ENCODE measurements at regions not wholly inside any gene's neighbourhood (a gene's known extent, or its start where the extent isn't known, plus 50 kb on each side); places are given as distances from the start of the nearest gene placed in this dataset.

- ATAC-seq: no peak
- Mint-ChIP-seq H3K27me3 (ENCODE audit: insufficient read depth, low read depth, poor library complexity) (peaks cover 4% of the 10 kb centered on the region), H3K27ac (no peak overlapping the region), H3K4me1 (peaks cover 8% of the 10 kb centered on the region; the same call in 2 of the 3 replicates), H3K36me3 (ENCODE audit: low read depth) (no peaks in the 10 kb centered on the region), H3K4me3 (no peak overlapping the region), H3K9me3 (no peaks in the 10 kb centered on the region)
- H2AFZ ChIP-seq: no peak overlapping the region
- no peaks in the 10 kb centered on the region for H3K79me2 ChIP-seq (replicated peaks; ENCODE audit: insufficient read depth)
- no peak overlapping the region for H3K4me2 ChIP-seq
- no peak overlapping the region for H3K4me3 ChIP-seq
- no peak overlapping the region for H3K27ac ChIP-seq (ENCODE audit: low read depth)
- H3K36me3 ChIP-seq (ENCODE audit: insufficient read depth): no peaks in the 10 kb centered on the region
- peaks cover 3% of the 10 kb centered on the region; the same call in 1 of the 2 replicates for H3K4me1 ChIP-seq (ENCODE audit: insufficient read depth)
- no peaks in the 10 kb centered on the region for H3K9me2 ChIP-seq (ENCODE audit: insufficient read depth)
- DNase-seq (ENCODE audit: low spot score): no peak
- H3F3A ChIP-seq (replicated peaks; ENCODE audit: low read depth): no peaks in the 10 kb centered on the region
- H3K27me3 ChIP-seq (ENCODE audit: insufficient read depth): peaks cover 10% of the 10 kb centered on the region; the same call in 1 of the 2 replicates
- H4K20me1 ChIP-seq (replicated peaks; ENCODE audit: insufficient read depth): no peaks in the 10 kb centered on the region; the same call in 1 of the 2 replicates
- TF ChIP-seq CREB1 (CRISPR knock-in tag; IDR thresholded peaks at IDR 0.05; ENCODE audit: low read depth) (no peak), JUNB (IDR thresholded peaks at IDR 0.05; ENCODE audit: unreplicated experiment) (no peak), POLR2AphosphoS5 (IDR thresholded peaks at IDR 0.05; ENCODE audit: low read depth) (no peak), STAT1 (IDR thresholded peaks at IDR 0.05; ENCODE audit: unreplicated experiment) (no peak), NANOG (IDR thresholded peaks at IDR 0.05; ENCODE audit: borderline replicate concordance) (no peak), EZH2phosphoT487 (IDR thresholded peaks at IDR 0.05; ENCODE audit: unreplicated experiment) (no peak)
- TF ChIP-seq, protein P1, sequence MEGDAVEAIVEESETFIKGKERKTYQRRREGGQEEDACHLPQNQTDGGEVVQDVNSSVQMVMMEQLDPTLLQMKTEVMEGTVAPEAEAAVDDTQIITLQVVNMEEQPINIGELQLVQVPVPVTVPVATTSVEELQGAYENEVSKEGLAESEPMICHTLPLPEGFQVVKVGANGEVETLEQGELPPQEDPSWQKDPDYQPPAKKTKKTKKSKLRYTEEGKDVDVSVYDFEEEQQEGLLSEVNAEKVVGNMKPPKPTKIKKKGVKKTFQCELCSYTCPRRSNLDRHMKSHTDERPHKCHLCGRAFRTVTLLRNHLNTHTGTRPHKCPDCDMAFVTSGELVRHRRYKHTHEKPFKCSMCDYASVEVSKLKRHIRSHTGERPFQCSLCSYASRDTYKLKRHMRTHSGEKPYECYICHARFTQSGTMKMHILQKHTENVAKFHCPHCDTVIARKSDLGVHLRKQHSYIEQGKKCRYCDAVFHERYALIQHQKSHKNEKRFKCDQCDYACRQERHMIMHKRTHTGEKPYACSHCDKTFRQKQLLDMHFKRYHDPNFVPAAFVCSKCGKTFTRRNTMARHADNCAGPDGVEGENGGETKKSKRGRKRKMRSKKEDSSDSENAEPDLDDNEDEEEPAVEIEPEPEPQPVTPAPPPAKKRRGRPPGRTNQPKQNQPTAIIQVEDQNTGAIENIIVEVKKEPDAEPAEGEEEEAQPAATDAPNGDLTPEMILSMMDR (conservative IDR thresholded peaks at IDR 0.05; ENCODE audit: low read depth in 2 of 2): no peak
- TF ChIP-seq, protein P2, sequence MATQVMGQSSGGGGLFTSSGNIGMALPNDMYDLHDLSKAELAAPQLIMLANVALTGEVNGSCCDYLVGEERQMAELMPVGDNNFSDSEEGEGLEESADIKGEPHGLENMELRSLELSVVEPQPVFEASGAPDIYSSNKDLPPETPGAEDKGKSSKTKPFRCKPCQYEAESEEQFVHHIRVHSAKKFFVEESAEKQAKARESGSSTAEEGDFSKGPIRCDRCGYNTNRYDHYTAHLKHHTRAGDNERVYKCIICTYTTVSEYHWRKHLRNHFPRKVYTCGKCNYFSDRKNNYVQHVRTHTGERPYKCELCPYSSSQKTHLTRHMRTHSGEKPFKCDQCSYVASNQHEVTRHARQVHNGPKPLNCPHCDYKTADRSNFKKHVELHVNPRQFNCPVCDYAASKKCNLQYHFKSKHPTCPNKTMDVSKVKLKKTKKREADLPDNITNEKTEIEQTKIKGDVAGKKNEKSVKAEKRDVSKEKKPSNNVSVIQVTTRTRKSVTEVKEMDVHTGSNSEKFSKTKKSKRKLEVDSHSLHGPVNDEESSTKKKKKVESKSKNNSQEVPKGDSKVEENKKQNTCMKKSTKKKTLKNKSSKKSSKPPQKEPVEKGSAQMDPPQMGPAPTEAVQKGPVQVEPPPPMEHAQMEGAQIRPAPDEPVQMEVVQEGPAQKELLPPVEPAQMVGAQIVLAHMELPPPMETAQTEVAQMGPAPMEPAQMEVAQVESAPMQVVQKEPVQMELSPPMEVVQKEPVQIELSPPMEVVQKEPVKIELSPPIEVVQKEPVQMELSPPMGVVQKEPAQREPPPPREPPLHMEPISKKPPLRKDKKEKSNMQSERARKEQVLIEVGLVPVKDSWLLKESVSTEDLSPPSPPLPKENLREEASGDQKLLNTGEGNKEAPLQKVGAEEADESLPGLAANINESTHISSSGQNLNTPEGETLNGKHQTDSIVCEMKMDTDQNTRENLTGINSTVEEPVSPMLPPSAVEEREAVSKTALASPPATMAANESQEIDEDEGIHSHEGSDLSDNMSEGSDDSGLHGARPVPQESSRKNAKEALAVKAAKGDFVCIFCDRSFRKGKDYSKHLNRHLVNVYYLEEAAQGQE (IDR thresholded peaks at IDR 0.05; ENCODE audit: unreplicated experiment): no peak
- TF ChIP-seq, protein P3, sequence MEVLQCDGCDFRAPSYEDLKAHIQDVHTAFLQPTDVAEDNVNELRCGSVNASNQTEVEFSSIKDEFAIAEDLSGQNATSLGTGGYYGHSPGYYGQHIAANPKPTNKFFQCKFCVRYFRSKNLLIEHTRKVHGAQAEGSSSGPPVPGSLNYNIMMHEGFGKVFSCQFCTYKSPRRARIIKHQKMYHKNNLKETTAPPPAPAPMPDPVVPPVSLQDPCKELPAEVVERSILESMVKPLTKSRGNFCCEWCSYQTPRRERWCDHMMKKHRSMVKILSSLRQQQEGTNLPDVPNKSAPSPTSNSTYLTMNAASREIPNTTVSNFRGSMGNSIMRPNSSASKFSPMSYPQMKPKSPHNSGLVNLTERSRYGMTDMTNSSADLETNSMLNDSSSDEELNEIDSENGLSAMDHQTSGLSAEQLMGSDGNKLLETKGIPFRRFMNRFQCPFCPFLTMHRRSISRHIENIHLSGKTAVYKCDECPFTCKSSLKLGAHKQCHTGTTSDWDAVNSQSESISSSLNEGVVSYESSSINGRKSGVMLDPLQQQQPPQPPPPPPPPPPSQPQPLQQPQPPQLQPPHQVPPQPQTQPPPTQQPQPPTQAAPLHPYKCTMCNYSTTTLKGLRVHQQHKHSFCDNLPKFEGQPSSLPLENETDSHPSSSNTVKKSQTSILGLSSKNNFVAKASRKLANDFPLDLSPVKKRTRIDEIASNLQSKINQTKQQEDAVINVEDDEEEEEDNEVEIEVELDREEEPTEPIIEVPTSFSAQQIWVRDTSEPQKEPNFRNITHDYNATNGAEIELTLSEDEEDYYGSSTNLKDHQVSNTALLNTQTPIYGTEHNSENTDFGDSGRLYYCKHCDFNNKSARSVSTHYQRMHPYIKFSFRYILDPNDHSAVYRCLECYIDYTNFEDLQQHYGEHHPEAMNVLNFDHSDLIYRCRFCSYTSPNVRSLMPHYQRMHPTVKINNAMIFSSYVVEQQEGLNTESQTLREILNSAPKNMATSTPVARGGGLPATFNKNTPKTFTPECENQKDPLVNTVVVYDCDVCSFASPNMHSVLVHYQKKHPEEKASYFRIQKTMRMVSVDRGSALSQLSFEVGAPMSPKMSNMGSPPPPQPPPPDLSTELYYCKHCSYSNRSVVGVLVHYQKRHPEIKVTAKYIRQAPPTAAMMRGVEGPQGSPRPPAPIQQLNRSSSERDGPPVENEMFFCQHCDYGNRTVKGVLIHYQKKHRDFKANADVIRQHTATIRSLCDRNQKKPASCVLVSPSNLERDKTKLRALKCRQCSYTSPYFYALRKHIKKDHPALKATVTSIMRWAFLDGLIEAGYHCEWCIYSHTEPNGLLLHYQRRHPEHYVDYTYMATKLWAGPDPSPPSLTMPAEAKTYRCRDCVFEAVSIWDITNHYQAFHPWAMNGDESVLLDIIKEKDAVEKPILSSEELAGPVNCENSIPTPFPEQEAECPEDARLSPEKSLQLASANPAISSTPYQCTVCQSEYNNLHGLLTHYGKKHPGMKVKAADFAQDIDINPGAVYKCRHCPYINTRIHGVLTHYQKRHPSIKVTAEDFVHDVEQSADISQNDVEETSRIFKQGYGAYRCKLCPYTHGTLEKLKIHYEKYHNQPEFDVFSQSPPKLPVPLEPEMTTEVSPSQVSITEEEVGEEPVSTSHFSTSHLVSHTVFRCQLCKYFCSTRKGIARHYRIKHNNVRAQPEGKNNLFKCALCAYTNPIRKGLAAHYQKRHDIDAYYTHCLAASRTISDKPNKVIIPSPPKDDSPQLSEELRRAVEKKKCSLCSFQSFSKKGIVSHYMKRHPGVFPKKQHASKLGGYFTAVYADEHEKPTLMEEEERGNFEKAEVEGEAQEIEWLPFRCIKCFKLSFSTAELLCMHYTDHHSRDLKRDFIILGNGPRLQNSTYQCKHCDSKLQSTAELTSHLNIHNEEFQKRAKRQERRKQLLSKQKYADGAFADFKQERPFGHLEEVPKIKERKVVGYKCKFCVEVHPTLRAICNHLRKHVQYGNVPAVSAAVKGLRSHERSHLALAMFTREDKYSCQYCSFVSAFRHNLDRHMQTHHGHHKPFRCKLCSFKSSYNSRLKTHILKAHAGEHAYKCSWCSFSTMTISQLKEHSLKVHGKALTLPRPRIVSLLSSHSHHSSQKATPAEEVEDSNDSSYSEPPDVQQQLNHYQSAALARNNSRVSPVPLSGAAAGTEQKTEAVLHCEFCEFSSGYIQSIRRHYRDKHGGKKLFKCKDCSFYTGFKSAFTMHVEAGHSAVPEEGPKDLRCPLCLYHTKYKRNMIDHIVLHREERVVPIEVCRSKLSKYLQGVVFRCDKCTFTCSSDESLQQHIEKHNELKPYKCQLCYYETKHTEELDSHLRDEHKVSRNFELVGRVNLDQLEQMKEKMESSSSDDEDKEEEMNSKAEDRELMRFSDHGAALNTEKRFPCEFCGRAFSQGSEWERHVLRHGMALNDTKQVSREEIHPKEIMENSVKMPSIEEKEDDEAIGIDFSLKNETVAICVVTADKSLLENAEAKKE (CRISPR knock-in tag; IDR thresholded peaks at IDR 0.05): no peak
These were observed 467.1 kb upstream of the ST8SIA4 start for GRCh38 chr5:101370181-101370580.
